ENCODE measurements at regions not wholly inside any gene's neighbourhood (a gene's known extent, or its start where the extent isn't known, plus 50 kb on each side); places are given as distances from the start of the nearest gene placed in this dataset.

DNA sequence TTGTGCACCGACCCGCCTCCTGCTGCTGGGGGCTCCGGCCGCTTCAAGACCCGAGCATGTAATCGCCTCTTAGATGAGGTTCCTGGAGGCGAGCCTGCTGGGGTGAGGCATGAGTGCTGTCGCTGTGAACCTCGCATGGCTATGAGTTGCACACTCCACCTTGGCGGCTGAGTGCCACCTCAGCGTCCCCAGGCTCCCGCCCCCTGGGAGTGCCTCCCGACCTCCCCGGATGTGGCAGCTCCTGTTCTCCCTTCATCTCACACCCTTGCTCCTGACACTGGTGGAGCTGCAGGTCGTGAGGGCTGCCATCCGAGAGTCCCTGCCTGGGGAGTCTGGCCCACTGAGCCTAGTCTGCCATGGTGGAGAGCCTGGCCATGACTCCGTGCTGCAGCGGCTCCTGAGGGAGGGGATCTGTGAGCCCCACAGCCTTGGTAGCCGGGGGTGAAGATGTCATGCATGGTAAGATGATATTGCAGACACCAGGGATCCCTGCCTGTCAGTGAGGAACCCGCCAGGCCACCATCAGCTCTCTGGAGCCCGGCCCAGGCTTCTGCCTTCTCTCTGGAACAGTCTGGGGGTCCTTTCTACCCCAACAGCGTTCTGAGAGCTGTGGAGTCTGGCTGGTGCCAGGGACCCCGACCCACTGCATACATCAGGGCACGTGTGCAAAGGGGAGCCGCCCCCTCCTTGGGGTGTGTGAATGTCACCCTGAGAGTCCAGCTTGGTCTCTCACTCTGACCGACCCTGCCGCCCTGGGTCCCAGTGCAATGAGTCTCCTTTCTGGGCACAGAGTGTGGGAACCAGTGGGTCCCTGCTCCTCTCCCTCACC lies 61.6 kb upstream of the HS6ST1 start:
- DNase-seq: peak; percentile 31

DNA sequence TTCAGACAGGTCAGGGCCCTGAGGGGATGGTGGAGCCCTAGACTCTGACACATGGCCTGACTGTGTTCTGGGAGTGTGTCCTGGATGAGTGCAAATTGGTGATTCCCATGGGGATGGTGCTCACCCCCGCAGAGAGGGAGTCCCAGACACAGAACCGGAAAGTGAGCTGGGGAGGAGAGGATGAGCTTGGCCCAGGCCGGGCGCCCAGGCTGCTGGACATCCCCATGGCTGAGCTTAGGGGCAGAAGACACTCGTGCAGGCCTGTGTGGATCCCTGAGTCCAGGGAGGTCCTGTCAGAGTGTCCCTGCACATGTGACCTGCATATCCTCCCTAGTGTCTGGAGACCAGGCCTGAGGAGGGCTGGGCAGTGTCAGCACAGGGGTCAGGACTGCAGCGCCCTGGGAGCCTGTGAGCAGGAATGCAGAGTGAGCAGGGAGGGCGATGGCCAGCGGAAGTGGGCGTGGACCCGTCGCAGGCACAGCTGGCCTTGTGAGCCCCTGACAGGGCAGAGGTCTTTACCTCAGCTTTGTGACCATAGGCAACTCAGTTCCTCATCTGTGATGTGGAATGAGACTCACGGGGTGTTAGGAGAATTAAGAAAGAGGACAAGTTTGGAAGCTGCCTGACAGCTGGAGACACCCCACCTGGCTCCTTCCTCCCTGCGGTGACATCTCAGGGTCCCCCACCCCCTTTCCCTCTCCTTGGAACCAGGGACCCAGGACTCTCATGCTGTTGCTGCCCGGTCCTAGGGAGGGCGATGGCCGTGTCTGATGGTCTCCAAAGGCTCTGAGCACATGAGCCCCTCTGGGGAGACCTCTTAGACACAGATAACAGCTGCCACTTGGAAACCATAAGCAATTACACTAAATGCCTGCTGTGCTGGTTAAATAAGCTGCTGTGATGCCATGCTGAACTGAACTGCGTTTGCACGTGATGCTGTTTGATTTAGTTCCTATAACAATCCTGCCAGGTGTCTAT lies 62.6 kb upstream of the HS6ST1 start:
- DNase-seq: peak; percentile 24

DNA sequence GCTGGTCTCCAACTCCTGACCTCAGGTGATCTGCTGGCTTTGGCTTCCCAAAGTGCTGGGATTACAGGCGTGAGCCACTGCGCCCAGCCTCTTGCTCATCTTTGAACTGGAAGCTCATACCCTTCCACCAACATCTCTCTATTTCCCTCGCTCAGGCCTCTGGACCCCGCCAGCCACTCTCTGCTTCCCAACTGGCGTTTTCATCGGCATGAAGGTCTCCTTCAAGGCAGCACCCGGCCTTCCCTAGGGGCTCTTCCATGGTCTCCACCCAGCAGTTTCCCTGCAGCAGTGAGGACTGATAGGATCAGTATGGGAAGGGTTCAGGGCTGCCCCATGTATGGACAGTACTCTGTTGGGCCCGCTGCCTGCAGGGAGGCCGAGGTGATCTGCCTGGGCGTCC lies 65.8 kb upstream of the HS6ST1 start:
- DNase-seq: peak; percentile 9

DNA sequence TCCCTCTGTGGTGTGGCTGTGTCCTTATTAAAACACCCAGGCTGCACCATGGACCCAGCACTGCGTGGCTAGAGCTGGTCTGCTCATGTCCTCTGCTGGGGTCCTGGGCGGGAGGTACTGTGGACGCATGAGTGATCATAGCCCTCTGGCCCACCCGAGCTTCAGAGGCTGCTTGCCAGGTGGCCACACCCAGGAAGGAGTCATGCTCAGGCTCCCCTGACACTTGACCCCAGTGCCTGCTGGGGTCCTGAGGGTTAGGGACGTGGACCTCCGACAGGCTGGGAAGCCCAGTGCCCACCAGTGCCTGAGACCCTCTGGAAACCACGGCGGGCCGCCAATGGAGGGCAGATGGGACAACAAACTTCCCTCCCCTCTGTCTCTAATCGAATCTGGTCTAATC lies 66.3 kb upstream of the HS6ST1 start:
- peak; percentile 23 for DNase-seq

DNA sequence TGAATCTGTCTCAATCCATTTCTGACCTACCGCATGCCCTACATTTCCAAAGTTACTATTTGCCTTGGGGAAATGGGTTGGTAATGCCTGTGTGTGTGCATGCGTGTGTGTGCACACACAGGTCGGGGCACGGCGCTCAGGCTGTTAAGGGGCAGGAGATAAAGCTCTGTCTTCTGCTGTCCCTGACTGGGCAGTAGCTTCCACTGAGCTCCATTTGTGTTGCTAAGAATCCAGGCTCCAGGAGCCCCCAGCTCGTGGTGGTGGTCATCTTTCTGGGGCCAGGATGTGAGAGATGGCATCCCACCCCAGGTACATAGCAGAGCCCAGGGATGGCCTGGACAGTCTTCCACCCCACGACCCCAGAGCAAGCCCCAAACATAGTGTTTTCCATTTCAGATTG lies 66.7 kb upstream of the HS6ST1 start:
- peak; percentile 6 for DNase-seq

DNA sequence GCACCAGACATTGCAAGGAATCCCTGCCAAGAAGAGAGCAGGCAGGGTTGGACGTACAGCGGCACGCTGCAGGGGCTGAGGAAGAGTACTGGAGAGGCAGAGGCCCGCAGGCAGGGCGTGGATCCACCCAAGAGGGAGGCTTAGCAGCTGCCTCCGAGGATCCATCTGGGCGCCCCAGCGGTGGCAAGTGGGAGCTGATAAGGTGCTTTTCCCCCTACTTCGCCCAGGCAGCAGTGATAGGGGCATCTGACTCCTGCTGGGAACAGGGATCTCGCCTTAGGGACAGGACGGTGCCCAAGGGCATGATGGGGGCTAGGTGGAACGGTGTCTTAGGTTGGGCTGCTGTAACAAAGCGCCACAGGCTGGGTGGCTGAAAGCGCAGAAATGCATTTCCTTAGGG lies 67.4 kb upstream of the HS6ST1 start:
- DNase-seq: peak; percentile 20

DNA sequence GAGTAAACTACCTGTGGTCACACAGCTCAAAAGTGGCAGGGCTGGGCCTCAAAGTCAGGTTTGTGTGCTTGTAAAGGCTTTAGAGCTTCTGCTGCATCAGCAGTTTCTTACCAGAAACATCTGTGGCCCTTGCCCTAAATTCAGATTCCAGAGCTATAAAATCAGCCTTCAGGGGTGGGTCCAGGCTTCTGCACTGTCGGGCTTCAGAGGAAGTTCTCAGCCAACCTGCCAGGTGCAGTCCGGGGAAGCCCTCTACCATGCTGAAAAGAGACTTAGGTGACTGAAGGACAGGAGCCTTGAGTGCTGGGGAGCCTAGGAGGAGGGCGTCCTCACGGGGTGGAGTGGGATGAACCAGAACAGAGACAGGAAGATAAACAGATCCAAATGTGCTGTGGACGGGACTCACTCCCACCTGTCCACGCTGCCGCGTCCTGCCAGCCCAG lies 69.9 kb upstream of the HS6ST1 start:
- peak; percentile 10 for DNase-seq

DNA sequence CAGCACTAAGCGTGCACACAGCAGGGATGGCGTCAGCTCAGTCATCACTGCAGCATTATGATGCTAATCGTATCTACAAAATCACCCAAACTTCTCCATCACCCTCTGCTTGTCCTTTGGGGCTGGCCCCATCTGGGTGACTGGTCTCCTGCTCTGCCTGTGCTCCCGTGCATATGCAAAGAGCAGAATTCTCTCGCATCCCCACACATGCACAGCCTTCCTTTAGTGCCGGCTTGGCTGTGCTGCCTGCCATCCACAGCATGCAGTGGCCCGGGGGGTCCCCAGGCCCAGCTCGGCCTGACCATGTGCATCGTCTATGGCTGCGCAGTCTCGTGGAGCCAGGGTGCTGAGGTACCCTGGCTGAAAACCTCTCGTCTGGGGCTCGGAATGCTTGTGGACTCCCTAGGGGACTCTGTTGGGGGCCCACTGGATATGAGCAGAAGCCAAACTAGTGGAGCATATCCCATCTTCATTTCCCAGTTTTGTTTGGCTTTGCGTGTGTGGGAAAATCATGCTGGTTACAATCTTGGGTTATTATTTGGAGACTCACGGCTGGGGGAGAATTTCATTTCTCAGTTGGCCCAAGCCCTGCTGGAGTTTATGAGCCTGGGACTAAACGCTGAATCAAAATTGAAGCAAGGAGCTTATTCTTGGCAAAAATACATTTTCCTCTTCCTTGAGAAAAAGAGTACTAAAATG lies 70.9 kb upstream of the HS6ST1 start:
- peak; percentile 56 for DNase-seq

DNA sequence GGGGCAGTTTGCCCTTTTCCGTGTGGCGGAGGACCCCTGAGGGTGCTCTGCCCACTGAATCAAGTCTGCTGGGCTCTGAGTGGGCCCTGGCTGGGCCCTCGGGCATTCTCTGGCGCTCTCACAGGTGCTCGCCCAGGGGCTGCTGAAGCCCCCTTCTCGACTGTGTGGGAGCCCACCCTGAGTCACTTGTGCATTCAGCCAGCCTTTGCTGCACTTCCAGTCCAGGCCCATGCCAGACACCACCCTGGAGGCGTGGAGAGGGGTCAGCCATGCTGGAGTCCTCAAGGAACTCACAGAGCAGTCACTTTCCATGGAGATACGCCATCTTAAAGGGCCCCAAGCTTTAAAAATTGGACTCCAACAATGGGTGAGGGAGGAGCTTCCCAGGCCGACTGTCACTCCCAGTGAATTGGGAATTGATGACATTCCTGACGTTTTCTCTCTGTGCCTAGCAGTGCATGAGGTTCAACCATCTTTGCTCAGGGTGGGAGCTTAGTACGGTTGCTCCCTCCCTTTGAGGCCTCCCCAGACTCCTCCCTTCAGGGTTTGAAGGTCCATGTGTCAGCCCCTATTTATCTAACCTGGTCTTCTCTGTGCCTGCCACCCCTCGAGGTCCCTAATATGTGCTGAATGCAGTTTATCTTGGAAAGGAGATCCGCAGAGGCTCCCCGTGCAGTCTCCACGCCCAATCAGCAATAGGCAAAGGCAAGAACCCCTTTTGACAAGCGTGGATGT lies 71.8 kb upstream of the HS6ST1 start:
- peak; percentile 24 for DNase-seq

DNA sequence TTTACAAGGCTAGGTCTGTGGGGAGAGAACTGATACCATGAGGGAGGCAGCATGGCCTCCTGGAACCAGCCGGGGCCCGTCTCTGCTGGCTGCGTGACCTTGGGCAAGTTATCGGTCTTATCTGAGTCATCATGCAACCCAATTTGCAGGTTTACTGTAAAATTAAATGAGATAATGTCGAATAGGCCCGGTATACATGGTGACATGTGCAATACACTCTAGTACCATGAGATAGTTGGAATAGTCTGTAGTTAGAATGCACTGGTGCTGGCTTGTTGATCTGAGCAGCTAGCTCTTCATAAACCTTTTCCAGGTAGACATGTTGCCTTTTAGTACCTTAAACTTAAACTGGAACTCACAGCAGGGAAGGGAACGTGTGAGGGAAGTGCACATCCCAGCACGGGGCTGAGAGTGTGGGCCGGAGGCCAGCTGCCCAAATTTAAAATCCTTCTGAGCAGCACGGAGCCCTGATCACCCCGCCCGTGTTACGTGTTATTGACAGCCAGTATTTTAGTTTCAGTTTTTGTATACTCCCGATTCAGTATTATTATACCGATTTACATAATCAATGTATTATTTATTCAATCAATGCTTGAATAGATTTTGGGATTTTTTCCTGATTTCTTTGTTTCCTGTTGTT lies 72.4 kb upstream of the HS6ST1 start:
- DNase-seq: peak; percentile 4

DNA sequence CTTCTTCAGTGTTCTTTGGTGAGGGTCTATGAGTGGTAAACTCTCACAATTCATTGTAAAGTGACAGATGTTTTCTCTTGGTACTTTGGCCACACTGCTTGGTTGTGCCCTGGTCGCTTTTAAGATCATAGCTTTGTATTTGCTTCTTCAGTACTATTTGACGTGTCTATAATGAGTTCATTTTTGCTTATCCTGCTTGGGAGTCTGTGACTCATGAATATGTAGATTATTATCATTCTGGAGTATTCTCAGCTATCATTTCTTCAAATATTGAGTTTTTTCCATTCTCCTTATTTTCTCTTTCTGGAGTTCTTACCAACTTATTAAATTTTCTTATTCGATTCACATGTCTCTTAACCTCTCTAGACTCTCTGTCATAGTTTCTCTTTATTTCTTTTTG lies 73.0 kb upstream of the HS6ST1 start:
- DNase-seq: no peak

DNA sequence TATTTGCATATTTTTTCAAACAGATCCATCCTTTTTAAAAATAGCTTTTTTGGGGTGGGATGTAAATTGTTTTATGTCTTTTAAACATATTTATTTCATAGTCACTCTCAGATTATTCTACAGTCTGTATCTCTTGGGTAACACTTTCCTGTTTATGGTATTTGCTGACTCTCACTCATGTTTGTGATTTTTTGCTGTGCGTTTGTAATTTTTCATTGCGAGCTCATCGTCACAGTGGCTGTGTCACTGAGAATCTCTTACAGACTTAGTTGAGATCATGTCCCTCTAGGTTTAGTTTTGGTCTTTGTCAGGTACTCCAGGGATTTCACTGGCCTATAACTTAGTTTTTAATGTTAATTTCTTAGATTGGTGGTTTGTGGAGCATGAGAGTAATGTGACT lies 73.5 kb upstream of the HS6ST1 start:
- DNase-seq: no peak

DNA sequence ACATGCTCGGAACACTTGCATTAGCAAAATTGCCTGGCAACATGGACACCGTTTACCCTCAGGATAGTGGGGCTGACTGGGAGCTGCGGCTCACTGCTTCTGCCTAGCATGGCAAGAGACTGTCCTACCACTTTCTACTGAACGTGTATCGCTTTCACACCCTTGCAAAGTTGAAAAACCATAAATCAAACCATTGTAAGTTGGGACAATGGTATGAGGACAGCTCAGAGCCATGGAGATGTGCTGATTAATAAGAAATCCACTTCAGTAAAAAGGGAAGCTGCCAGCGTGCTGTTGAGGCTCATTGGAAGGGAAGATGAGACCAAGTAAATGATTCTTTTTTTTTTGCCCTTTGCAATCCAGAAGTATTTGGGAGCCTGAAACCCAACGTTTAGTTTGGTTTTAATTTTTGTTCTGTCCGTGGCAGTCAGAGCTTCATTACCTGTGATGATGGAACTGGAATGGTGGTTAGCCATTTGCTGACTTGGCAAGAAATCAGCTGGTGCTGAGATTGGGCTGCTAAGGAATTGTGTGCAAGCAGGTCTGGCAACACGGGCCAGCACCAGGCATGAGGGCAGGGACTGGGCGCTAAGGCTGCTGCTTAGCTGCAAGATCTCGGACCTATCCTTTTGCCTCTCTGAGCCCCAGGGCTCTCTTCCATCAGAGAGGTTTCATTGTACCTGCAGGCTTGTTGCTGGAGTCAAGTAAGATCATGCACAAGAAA lies 75.5 kb upstream of the HS6ST1 start:
- DNase-seq: peak; percentile 6

DNA sequence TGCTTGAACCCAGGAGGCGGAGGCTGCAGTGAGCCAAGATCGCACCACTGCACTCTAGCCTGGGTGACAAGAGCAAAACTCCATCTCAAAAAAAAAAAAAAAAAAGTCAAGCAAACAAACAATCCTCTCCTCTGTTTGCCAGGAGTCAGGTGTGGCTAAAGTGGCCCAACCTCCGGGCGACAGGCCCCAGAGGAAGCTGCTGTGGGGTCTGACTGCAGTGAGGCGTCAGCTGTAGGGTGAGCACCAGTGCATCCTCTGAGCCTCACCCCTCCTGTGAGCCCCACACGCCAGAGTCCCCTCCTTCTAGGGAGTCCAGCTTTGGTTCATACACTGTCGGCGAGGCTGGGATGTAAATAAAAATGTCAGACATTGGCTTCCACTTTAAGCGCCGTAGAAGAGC lies 76.5 kb upstream of the HS6ST1 start:
- DNase-seq: peak; percentile 5

DNA sequence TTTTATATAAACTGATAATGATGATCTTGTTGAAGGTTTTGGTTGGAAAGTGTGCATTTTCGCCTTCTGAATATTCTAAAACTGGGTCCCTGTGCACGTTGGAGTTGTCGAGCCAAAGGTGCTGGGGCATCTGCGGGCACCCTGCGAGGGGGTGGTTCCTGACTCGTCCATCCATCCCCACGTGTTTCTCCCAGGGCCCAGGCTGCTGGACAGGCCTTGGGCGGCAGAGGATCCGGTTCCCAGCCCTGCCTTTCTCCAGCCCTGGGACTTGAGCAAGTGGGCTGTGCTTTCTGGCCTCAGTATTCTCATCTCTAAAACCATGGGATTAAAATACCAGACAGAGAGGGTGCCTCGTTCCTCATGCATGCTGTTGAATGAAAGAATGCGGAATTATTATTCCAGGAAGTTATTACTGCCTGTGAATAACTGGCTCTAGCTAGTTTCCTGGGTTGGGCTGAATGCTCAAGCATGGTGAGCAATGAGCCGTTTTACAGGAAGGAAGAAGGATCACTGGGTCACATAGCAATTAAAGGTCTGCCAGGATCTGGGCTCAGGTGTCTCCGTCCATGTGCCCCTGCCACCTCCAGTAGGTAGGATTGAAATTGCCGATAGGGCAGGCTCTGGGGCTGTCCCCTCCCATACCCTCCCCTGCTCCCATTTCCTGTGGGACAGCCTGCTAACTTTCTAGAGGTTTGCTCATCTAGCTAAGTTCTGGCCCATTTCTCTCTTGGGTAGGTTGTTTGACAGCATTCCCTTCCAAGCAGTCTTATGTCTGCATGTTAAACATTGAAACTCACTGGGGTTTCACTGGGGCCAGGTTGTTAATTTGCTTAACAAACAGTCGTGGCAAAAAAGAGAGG lies 77.2 kb upstream of the HS6ST1 start:
- peak; percentile 24 for DNase-seq

DNA sequence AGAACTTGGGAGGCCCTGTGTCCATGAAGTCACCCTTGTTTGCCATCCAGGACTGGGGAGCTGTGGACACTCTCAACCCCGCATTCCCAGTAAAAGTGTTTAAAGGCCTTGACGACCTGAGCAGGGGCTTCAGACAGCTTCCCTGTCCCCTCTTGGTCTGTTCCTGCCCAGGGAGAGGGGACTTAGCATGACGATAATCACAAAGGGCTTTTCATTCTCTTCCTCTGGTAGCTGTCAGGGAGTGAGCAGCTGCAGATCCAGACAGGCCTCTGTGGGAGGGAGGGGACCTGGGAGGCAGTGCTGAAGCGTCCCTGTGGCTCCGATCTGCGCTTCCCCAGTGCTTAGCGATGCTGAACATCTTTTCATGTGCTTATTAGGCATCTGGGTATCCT lies 77.8 kb upstream of the HS6ST1 start:
- peak; percentile 31 for DNase-seq

DNA sequence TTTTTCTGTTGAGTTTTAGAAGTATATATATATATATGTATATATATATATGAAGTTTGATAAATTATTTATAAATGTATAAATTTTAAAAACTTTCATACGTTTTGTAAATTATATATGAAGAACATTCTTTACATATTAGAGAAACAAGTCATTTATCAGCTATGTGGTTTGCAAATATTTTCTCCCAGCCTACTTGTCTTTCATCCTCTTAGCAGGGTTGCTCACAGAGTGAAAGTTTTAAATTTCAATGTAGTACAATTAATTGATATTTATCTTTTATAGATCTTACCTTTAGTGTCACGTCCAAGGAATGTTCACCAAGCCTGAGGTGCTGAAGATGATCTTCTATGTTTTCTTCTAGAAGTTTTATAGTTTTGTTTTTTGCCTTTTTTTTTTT lies 78.3 kb upstream of the HS6ST1 start:
- no peak for DNase-seq

DNA sequence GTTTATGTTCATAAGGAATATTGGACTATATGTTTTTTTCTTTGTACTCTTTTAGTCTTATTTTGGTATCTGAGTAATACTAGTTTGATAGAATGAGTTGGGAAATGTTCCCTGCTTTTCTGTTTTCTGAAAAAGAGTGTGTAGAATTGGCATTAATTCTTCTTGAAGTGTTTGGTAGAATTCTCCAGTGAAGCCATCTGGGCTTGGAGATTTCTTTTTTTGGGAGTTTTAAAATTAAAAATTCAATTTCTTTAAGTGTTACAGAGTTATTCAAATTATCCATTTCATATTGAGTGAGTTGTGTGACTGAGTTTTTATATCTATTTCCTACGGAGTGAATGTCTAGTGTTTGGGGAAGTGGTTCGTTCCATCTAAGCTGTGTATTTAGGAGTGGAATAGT lies 80.6 kb upstream of the HS6ST1 start:
- DNase-seq: no peak

DNA sequence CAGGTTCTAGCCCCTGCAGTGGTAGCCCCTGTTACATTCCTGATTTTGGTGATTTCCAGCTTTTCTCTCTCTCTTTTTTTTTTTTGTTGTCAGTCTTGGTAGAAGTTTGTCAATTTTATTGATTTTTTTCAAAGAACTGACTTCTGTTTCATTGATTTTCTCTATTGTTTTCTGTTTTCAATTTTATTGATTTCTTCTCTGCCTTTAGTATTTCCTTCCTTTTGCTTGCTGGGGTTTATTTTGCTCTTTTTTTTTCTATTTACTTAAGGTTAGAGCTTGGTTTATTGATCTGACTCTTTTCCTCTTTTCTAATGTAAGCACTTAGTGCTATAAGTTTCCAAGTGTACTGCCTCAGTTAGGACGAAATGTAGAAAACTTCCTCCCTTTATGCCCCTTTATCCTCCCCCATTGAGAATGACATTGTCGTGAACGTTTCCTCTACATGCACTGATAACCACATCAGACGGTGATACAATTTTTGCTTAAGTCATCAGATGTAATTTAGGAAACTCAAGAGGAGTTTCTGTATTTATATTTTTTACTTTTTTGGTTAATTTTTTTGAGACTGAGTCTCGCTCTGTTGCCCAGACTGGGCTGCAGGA lies 81.1 kb upstream of the HS6ST1 start:
- DNase-seq: no peak

DNA sequence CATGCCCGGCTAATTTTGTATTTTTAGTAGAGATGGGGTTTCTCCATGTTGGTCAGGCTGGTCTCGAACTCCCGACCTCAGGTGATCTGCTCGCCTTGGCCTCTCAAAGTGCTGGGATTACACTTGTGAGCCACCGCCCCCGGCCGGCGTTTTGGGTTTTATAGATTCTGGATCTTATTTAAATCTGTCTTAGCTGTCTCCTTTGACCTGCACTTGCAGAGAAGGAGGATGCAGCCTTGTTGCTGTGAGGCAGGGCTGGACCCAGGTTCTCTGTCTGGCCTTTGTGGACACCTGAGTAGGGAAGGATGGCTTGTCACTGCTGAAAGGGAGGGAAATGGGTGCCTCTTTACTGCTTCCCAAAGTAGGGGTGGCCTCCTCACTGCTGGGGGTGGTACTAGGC lies 83.0 kb upstream of the HS6ST1 start:
- DNase-seq: no peak

Data from left hindlimb (tissue), 1 donor.